ENCODE measurements at regions not wholly inside any gene's neighbourhood (a gene's known extent, or its start where the extent isn't known, plus 50 kb on each side); places are given as distances from the start of the nearest gene placed in this dataset.
"Not testable (repeated sequence)": the region's sequence is repeated elsewhere in the genome, so short reads cannot be mapped to it uniquely, and the experiment has no call there.

GRCh38 chr3:140770977-140771667, 93.3 kb downstream of the TRIM42 start:
- no peak for ATAC-seq
- no peak for TF ChIP-seq ESRRG (CRISPR knock-in tag; IDR thresholded peaks at IDR 0.05)
- TF ChIP-seq CREB5 (CRISPR knock-in tag; IDR thresholded peaks at IDR 0.05; ENCODE audit: low read depth) = no peak
- no peak for TF ChIP-seq RARB (CRISPR knock-in tag; IDR thresholded peaks at IDR 0.05)
- no peak for TF ChIP-seq ZNF565 (CRISPR knock-in tag; conservative IDR thresholded peaks at IDR 0.05; ENCODE audit: low read depth)
- no peak for TF ChIP-seq PPARA (CRISPR knock-in tag; IDR thresholded peaks at IDR 0.05; ENCODE audit: borderline replicate concordance)

- TF ChIP-seq ZNF565 (CRISPR knock-in tag; conservative IDR thresholded peaks at IDR 0.05; ENCODE audit: low read depth) (no peak), GLIS3 (CRISPR knock-in tag; IDR thresholded peaks at IDR 0.05) (no peak), POU6F1 (CRISPR knock-in tag; IDR thresholded peaks at IDR 0.05; ENCODE audit: borderline replicate concordance, low read depth) (no peak), CSDC2 (CRISPR knock-in tag; IDR thresholded peaks at IDR 0.05) (no peak), ZNF8 (CRISPR knock-in tag; IDR thresholded peaks at IDR 0.05) (no peak), TCF4 (CRISPR knock-in tag; IDR thresholded peaks at IDR 0.05; ENCODE audit: borderline replicate concordance) (no peak), ZC3H10 (CRISPR knock-in tag; IDR thresholded peaks at IDR 0.05) (no peak), ZFP30 (CRISPR knock-in tag; IDR thresholded peaks at IDR 0.05) (no peak), BACH2 (CRISPR knock-in tag; IDR thresholded peaks at IDR 0.05; ENCODE audit: borderline replicate concordance) (no peak), CREB5 (CRISPR knock-in tag; IDR thresholded peaks at IDR 0.05; ENCODE audit: low read depth) (no peak), PPARA (CRISPR knock-in tag; IDR thresholded peaks at IDR 0.05; ENCODE audit: borderline replicate concordance) (no peak), ZFP3 (CRISPR knock-in tag; IDR thresholded peaks at IDR 0.05) (no peak), RARB (CRISPR knock-in tag; IDR thresholded peaks at IDR 0.05) (no peak), ISL1 (CRISPR knock-in tag; IDR thresholded peaks at IDR 0.05) (no peak), ARNTL (CRISPR knock-in tag; IDR thresholded peaks at IDR 0.05; ENCODE audit: borderline replicate concordance, low read depth) (no peak), SNAI2 (CRISPR knock-in tag; IDR thresholded peaks at IDR 0.05) (no peak)
- ATAC-seq = no peak
Observed at GRCh38 chr3:140777631-140778233, 99.9 kb downstream of the TRIM42 start.

- no peak for TF ChIP-seq OSR1 (CRISPR knock-in tag; IDR thresholded peaks at IDR 0.05)
- no peak for TF ChIP-seq TCF4 (CRISPR knock-in tag; IDR thresholded peaks at IDR 0.05; ENCODE audit: borderline replicate concordance)
- TF ChIP-seq CSRNP3 (CRISPR knock-in tag; IDR thresholded peaks at IDR 0.05) = no peak
- TF ChIP-seq TOX (CRISPR knock-in tag; IDR thresholded peaks at IDR 0.05; ENCODE audit: borderline replicate concordance) = no peak
- TF ChIP-seq ZNF565 (CRISPR knock-in tag; conservative IDR thresholded peaks at IDR 0.05; ENCODE audit: low read depth) = no peak
- no peak for ATAC-seq
Observed at GRCh38 chr3:140791368-140791767, 113.5 kb downstream of the TRIM42 start.

- TF ChIP-seq PATZ1 (CRISPR knock-in tag; IDR thresholded peaks at IDR 0.05; ENCODE audit: borderline replicate concordance) = no peak
- no peak for ATAC-seq
Observed at GRCh38 chr3:140794507-140794906, 116.6 kb downstream of the TRIM42 start.

- ATAC-seq = not testable (repeated sequence)
Observed at GRCh38 chr3:140802898-140803297, 125.0 kb downstream of the TRIM42 start.

Data from SK-N-SH treated with all-trans-retinoic acid at 6 μM for 48 hours (cell line).